HG03039 (cell line): ENCODE measurements at regions not wholly inside any gene's neighbourhood (a gene's known extent, or its start where the extent isn't known, plus 50 kb on each side); places are given as distances from the start of the nearest gene placed in this dataset.
"Not testable (repeated sequence)": the region's sequence is repeated elsewhere in the genome, so short reads cannot be mapped to it uniquely, and the experiment has no call there.

Source experiments
- ATAC-seq: cut with Tn5 transposase; IDR thresholded peaks from one replicate; pipeline ENCODE4 v1.9.1; 2021; ENCODE audit warnings: mild to moderate bottlenecking, moderate library complexity; ENCODE audit not compliant: unreplicated experiment

DNA sequence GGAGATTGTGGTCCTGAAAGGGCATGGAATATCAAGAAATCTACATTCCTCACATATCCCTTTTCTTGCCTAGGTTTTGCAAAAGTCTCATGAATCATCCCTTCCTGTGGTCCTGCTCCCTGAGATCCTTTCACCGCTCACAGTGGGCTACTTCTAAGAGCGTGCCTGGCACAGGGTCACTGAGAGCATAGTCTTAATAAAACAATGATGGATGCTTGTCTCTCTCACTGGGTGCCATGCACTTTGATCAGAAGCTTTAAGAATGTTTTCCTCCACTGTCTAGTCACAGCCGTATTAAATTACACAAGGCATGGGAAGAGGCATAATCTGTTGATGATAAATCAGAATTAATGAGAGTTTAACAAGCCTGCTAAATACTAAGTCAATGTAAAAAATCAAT, 269.7 kb upstream of the ATP10A start:
- no peak for ATAC-seq

DNA sequence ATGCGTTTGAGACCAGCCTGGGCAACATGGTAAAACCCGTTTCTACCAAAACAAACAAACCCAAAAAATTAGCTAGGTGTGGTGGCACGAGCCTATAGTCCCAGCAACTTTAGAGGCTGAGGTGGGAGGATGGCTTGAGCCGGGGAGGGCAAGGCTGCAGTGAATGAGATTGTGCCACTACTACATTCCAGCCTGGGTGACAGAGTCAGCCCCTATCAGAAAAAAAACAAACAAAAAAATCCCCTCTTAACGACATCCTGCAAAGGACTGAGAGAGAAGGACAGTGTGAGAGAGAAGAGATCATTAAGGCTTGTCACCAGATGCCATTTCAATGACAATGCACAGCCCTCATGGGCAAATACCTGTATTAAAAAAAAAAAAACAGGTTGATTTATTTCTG, 266.7 kb upstream of the ATP10A start:
- no peak for ATAC-seq

DNA sequence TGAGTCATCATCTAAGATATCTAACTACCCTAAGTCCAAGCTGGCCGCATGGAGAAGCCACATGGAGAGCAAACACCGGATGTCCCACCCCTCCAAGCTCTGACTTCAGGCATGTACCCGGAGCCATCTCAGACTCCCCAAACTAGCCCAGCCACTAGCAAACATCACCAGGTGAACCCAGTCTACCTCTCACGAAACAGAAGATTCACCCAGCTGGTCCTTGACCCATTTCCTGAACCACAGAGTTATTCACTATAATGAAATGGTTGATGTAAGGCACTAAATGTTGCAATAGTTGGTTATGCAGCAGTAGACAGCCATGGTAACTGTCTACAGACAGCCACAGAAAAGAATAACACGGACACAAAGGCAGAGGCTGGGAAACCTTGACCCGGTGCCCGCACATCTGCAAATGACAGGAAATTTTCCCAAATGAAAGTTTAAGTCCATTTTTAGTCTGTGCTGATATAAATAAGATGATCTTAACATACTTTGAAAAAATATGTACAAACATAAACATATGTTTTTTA, 265.5 kb upstream of the ATP10A start:
- no peak for ATAC-seq

DNA sequence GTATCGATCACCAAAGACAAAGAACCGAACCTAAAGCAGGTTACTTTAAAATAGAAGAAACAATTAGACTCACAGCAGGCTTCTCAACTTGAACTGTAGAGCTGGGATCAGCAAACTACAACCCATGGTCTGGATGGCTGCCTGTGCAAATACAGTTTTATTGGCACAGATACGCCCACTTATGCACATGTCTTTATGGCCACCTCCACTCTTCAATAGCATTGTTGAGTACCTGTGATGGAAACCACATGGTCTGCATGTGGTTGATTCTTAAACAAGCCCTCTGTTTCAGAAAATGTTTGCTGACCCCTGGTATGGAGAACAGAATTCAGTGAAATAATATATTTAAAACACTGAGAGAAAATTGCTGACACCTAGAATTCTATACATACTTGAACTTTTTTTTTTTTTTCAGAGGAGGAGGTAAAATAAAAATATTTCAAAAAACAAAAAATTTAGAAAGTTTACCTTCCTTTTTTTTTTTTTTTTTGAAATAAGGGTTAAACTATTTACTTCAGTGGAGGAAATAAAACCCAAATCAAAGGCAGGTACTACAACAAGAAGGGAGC, 263.8 kb upstream of the ATP10A start:
- no peak for ATAC-seq

DNA sequence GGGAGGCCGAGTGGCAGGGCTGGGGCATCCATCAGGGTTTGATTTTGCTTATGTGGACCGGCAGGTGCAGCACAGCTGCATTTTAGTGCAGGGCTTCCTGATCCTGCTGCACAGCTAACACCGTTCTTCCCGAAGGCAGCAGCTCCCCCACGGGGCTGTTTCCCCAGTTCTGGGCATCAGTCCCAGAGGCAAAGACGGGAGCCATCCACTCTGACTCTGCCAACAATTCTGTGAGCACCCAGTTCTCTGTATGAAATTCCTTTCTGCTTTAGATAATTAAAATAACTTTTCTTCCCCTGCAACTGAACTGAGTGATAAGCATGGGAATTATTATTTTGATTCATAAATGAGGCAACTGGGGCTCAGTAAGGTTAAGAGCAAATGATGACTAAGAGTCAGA, 262.9 kb upstream of the ATP10A start:
- ATAC-seq, result no peak

DNA sequence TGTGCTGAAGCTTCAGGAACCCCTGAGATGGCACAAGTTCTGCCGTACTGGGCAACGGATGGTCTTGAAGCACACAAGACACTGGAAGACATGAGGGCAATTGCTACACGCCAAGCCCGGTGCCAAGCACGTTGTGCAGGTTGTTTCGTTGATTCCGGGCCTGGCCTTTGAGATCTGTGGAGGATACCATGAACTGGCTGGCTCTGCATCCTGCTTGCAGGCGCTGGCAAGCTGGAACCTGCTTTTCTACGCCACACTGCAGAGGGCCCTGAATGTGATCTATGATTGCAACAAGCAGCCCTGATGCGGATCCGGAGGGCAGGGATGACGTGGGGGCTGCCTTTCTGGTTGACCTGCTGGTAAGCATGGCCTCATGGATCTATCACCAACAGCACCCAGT, 262.5 kb upstream of the ATP10A start:
- no peak for ATAC-seq

DNA sequence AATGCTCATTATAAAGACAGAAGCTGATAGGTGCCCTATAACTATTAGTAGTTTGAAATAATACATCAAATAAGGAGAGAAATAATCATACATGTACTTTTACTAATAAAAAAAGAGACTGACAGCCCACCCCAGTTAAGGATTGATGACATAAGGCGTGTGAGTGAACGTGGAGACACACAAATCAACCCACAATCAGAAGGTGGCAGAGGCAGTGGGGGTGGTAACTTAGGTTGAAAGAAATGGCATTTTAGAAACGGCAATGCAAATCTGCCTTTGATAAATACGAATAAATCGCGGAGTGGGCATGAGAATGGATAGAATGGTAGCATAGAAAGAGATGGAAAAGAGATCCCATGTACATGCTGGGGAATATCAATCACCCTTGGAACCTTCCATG, 256.2 kb upstream of the ATP10A start:
- no peak for ATAC-seq

DNA sequence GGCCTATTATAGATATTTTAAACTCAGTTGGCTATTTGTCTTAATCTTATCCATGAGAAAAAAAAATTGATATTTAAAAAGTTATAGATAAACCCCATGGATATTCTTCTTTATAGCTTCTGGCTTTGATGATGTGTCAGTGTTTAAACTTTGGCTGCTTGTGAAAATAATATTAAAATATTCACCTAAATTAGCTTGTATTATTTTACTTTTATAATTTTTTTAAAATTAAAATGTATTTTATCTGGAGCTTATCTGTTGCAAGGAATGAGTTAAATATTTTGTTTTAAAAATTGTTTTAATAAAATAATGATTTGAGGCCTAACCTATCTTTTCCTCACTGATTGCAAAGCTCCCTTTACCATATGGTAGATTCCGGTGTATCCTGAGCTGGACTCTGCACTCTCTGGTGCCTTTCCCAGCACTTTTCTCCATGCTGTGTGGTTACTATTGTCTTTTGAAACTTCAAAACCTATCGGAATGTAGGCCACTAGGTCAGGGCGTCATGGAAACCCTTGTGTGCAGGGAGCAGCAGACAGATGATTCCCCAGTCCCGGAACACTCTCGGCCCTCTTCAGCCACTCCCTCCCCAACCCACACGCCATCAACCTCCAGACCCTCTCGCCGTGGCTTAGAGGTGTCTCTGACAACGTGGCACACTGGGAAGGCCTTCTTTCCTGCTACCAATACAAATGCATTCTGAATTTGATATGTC, 252.3 kb upstream of the ATP10A start:
- ATAC-seq, result no peak

DNA sequence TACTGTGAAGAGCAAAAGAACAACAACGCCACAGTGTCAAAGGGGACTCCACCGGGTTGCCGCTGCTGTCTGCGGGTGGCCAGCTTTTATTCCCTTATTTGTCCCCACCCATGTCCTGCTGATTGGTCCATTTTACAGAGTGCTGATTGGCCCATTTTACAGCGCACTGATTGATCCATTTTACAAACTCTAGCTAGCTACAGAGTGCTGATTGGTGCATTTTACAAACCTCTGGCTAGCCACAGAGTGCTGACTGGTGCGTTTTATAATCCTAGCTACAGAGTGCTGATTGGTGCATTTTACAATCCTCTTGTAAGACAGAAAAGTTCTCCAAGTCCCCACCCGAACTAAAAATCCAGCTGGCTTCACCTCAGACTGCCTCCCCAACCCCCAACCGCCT, 251.0 kb upstream of the ATP10A start:
- not testable (repeated sequence) for ATAC-seq

DNA sequence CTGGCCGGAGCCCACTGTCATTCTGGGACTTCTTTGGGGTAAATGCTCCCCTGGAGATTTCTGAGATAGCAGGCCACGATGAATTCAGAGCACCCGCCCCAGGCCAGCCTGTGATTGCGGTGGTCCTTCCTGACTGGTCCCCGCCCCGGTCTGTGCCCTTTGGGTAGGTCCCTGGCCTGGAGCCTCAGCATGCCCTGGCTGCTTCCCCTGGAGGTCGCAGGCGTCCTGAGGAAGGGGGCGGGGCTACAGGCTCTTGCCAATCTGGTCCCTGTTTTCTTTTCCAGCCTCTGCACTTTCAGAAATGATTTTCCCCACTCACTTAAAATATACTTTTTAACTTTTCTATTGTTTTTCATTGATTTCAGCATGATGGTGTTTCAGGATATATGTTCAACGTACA, 250.2 kb upstream of the ATP10A start:
- no peak for ATAC-seq

DNA sequence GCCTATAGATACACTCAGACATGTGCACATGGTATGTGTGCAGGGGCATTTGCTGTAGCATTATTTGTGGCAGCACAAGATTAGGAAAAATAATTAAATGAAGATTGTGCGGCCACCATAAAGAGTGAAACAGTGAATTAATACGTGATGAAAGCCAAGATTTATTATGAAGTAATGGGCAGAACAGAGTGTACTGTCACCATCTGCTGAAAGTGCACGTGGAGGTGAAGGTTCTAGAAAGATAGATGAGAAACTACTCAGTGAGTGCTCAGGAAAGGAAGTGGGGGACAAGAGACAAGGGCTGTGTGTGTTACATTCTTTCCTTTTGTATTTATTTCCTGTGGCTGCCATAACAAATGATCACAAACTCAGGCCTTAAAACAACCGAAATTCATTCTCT, 246.1 kb upstream of the ATP10A start:
- ATAC-seq, result no peak

DNA sequence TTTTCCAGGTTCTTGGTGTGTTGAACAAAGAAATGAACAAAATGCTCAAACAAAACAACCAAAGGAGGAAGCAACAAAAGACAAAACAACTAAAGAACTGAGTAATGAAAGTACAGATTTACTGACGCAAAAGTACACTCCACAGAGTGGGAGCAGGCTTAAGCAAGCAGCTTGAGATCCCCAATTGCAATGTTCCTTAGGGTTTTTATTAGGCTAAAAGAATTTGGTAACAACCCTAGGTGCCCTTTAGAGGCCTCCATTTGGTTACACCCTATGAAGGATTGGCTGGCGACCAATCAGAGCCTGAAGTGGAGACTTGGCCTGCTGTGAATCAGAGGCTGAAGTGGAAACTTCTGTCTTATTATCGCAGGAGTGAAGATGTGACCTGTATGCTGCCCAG, 243.4 kb upstream of the ATP10A start:
- no peak for ATAC-seq

DNA sequence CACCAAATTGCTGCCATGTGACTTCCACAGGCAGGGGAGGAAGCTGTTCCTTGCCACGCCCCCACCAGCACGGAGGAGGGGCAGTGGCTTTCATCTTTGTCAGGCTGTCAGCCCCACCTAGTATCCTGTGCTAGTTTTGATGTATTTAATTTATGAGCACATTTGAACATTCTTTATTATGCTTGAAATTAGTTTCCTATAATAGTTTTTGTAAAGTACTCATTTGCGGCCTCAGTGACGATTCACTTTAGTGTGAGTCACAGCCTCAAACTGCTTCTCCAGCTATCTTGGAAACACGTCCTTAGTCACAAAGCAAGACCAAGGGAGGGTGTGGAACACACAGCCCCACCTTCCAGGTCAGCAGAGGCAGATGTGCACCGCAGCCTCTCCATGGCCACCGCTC, 239.9 kb upstream of the ATP10A start:
- ATAC-seq, result no peak

DNA sequence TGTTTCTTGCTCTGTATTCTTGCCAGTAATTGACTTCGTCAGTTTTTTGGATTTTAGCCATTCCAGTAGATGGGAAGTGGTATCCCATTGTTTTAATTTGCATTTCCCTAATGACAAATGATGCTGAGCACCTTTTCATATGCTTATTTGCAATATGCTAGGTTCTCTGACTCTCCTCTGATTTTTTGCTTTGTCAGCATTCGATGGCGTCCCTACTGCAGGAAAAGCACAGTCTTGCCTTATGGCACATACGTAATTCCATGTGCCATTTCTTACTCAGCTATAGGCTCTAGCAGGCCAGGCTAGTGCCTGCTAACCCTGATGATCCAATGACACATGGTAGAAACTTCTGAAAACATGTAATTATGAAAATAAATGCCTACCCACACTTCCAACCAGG, 239.2 kb upstream of the ATP10A start:
- ATAC-seq, result no peak

DNA sequence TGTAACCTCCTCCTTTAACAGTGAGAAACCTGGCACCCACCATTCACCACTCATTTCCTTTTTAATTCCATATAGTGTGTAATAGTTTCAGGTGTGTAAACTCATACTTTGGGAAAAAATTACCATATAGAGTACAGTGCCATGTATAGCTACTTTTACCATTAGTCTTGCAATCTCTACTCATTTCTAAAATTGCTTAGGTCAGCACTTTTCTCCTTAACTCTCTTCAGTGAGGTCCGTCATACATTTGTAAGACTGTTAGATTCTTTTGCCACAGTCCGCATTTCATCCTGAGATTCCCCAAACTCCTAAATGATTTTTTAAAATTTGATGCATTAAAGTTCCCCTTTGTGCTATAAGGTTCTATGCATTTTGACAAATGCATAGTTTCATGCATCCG, 238.3 kb upstream of the ATP10A start:
- no peak for ATAC-seq

DNA sequence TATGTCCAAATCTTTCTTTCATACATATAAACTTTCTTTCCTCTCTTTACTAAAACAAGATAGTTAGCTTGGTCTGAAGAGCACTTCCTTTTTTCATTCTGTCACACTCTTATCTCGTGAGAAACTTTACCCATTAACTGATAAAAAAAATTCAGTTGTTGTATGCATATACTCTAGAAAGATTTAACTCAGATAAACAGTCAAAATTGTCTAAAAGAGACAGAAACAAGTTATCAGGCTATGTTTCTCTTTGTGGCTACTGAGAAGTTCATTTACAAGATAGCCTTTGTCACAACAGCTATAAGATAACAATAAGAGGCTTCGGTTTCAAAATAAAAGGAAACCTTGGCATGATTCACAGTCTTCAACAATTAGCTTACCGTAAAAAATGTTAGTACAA, 235.7 kb upstream of the ATP10A start:
- ATAC-seq, result no peak

DNA sequence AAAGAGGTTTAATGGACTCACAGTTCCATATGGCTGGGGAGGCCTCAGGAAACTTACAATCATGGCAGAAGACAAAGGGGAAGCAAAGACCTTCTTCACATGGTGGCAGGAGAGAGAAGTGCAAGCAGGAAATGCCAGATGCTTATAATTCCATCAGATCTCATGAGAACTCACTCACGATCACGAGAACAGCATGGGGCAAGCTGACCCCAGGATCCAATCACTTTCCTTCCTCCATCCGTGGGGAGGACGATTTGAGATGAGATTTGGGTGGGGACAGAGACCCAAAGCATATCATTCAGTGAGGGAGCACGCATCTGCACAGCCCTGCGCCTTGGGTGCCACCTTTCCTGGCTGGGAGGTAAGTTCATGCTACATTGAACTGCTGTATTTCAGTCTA, 234.1 kb upstream of the ATP10A start:
- no peak for ATAC-seq

DNA sequence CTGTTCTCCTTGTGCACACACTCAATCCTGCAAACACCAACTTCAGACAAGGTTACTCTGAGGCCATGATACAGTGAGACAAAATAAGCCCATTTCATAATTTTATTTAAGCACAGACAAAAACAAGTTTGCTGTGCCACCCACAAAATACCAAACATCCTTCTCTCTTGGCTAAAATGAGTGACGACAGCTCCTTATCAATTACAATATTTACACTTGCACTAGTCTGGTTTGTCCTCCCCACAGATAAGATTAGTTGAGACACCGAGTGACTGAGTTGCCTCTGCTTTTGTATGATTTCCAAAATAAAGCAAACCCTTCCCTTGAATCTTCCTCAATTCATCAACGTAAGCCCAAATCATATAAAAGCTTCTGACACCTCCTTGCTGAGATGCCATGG, 233.5 kb upstream of the ATP10A start:
- no peak for ATAC-seq

DNA sequence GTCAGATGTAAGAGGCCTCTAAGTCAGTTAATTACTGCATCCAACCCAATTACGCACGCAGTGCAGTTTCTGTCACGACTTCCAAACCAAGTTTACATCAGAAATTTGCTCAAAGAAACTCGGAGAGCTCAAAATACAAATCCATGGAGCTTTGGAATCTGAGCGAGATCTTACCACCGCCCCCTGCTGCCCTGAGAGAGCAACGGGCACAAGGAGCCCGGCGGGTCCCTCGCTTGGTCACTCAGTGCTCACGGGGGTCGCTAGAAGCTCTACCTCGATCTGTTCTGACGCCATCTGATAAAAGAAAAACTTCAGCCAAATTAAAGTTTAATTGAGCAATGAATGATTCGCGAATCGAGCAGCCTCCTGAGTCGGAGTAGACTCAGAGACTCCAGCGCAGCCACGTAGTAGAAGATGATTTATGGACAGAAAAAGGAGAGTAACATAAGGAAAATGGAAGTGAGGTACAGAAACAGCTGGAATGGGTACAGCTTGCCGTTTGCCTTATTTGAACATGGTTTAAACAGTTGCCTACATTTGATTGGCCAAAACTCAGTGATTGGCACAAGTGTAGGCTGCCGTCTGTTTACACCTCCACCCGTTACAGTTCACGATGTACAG, 232.7 kb upstream of the ATP10A start:
- no peak for ATAC-seq

DNA sequence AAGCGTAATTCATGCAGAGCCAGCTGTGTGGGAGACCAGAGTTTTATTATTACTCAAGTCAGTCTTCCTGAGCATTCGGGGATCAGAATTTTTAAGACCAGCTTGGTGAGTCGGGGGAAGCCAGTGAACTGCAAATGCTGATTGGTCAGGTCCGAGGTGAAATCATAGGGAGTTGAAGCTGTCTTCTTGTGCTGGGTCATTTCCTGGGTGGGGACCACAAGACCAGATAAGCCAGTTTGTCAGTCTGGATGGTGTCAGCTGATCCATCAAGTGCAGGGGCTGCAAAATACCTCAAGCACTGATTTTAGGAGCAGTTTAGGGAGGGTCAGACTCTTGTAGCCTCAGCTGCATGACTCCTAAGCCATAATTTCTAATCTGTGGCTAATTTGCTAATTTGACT, 228.1 kb upstream of the ATP10A start:
- ATAC-seq, result no peak

DNA sequence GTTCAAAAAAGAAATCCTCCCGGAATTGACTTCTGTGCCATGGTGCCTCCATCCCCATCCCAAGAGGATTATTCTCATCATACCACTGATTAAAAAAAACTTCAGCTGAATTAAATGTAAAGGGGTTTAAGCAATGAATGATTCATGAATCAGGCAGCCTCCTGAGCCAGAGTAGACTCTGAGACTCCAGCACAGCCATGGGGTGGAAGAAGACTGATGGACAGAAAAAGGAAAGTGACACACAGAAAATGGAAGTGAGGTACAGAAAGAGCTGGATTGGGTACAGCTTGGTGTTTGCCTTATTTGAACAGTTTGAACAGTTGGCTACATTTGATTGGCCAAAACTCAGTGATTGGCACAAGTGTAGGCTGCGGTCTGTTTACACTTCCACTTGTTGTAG, 224.8 kb upstream of the ATP10A start:
- no peak for ATAC-seq

DNA sequence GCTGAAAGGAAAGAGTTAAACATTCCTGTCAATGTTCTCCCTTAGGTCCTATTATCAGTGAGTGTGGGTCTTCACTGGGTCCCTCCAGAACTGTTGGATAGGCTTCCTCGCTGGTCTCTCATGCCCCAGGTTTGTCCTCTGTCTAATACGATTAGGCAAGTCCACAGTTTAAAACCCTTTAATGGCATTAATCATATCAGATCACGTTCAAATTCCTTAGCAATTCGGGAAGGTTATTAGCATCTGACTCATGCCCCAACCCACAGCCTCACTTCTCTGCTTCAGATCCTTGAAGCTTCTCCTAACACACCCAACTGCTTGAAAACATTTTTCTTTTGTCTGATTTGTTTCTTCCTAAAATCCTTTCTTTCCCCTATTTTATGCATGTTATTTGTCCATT, 224.3 kb upstream of the ATP10A start:
- no peak for ATAC-seq
